CD4-positive, alpha-beta T cell treated with Interleukin-21 for 1 hour (primary cell): ENCODE measurements at regions not wholly inside any gene's neighbourhood (a gene's known extent, or its start where the extent isn't known, plus 50 kb on each side); places are given as distances from the start of the nearest gene placed in this dataset.

Experiments
- DNase-seq: peaks from one replicate; pipeline ENCODE4 v3.0.0-alpha.2; 2020

GRCh38 chr12:125193376-125194152, 128.3 kb downstream of the AACS start:
- no peak for DNase-seq

- DNase-seq = no peak
Measured at GRCh38 chr12:125194163-125194773, 129.0 kb downstream of the AACS start.

- no peak for DNase-seq
Measured at GRCh38 chr12:125194987-125195386, 129.8 kb downstream of the AACS start.

- DNase-seq = no peak
Measured at GRCh38 chr12:125197326-125197725, 132.1 kb downstream of the AACS start.

GRCh38 chr12:125198652-125199051, 133.4 kb downstream of the AACS start:
- no peak for DNase-seq

GRCh38 chr12:125201090-125201489, 135.9 kb downstream of the AACS start:
- no peak for DNase-seq

- no peak for DNase-seq
Measured at GRCh38 chr12:125201940-125202339, 136.7 kb downstream of the AACS start.

GRCh38 chr12:125202421-125202820, 137.2 kb downstream of the AACS start:
- no peak for DNase-seq

GRCh38 chr12:125203145-125203765, 138.0 kb downstream of the AACS start:
- DNase-seq = peak; percentile 10

- DNase-seq = no peak
Measured at GRCh38 chr12:125205386-125205785, 140.2 kb downstream of the AACS start.

- DNase-seq = no peak
Measured at GRCh38 chr12:125206711-125207110, 141.5 kb downstream of the AACS start.

GRCh38 chr12:125208334-125208733, 143.1 kb downstream of the AACS start:
- DNase-seq = no peak

GRCh38 chr12:125208942-125209341, 143.7 kb downstream of the AACS start:
- no peak for DNase-seq

GRCh38 chr12:125210104-125210755, 145.0 kb downstream of the AACS start:
- DNase-seq = no peak

GRCh38 chr12:125211464-125211863, 146.2 kb downstream of the AACS start:
- DNase-seq = no peak

- DNase-seq = no peak
Measured at GRCh38 chr12:125214289-125214688, 149.1 kb downstream of the AACS start.

GRCh38 chr12:125216756-125217155, 151.5 kb downstream of the AACS start:
- no peak for DNase-seq

- no peak for DNase-seq
Measured at GRCh38 chr12:125217308-125217707, 152.1 kb downstream of the AACS start.

- no peak for DNase-seq
Measured at GRCh38 chr12:125218952-125219351, 153.7 kb downstream of the AACS start.

GRCh38 chr12:125220404-125221273, 155.4 kb downstream of the AACS start:
- DNase-seq = no peak

- no peak for DNase-seq
Measured at GRCh38 chr12:125221602-125222001, 156.4 kb downstream of the AACS start.

- DNase-seq = no peak
Measured at GRCh38 chr12:125222876-125223275, 157.6 kb downstream of the AACS start.

- DNase-seq = no peak
Measured at GRCh38 chr12:125225641-125226040, 160.4 kb downstream of the AACS start.
